HG02981 (cell line): ENCODE measurements at regions not wholly inside any gene's neighbourhood (a gene's known extent, or its start where the extent isn't known, plus 50 kb on each side); places are given as distances from the start of the nearest gene placed in this dataset.
"Not testable (repeated sequence)": the region's sequence is repeated elsewhere in the genome, so short reads cannot be mapped to it uniquely, and the experiment has no call there.

ENCODE experiments used
- ATAC-seq: cut with Tn5 transposase; IDR thresholded peaks from one replicate; pipeline ENCODE4 v1.9.1; 2021; ENCODE audit warnings: mild to moderate bottlenecking, moderate library complexity; ENCODE audit not compliant: unreplicated experiment

GRCh38 chr7:79664884-79665676 is 211.6 kb upstream of the MAGI2 start:
- ATAC-seq, result no peak

GRCh38 chr7:79658304-79658703 is 204.8 kb upstream of the MAGI2 start:
- ATAC-seq, result no peak

GRCh38 chr7:79653136-79653631 is 199.7 kb upstream of the MAGI2 start:
- ATAC-seq, result no peak

GRCh38 chr7:79652619-79653018 is 199.2 kb upstream of the MAGI2 start:
- ATAC-seq, result no peak

GRCh38 chr7:79647711-79648110 is 194.2 kb upstream of the MAGI2 start:
- no peak for ATAC-seq

- ATAC-seq, result no peak
Observed at GRCh38 chr7:79646278-79646677, 192.8 kb upstream of the MAGI2 start.

- ATAC-seq, result no peak
Observed at GRCh38 chr7:79636849-79637248, 183.4 kb upstream of the MAGI2 start.

- ATAC-seq, result not testable (repeated sequence)
Observed at GRCh38 chr7:79625921-79626320, 172.5 kb upstream of the MAGI2 start.

- no peak for ATAC-seq
Observed at GRCh38 chr7:79624336-79624735, 170.9 kb upstream of the MAGI2 start.

GRCh38 chr7:79622781-79623180 is 169.3 kb upstream of the MAGI2 start:
- ATAC-seq, result no peak

- no peak for ATAC-seq
Observed at GRCh38 chr7:79620291-79620690, 166.8 kb upstream of the MAGI2 start.

GRCh38 chr7:79619216-79619615 is 165.7 kb upstream of the MAGI2 start:
- ATAC-seq, result no peak

GRCh38 chr7:79615871-79616640 is 162.6 kb upstream of the MAGI2 start:
- ATAC-seq, result no peak

- ATAC-seq, result no peak
Observed at GRCh38 chr7:79615466-79615865, 162.0 kb upstream of the MAGI2 start.

GRCh38 chr7:79612903-79613302 is 159.4 kb upstream of the MAGI2 start:
- ATAC-seq, result no peak

- ATAC-seq, result no peak
Observed at GRCh38 chr7:79612022-79612421, 158.6 kb upstream of the MAGI2 start.

GRCh38 chr7:79610748-79611304 is 157.4 kb upstream of the MAGI2 start:
- ATAC-seq, result no peak

- ATAC-seq, result no peak
Observed at GRCh38 chr7:79610313-79610712, 156.8 kb upstream of the MAGI2 start.

- ATAC-seq, result no peak
Observed at GRCh38 chr7:79608005-79608404, 154.5 kb upstream of the MAGI2 start.

- ATAC-seq, result no peak
Observed at GRCh38 chr7:79604841-79605240, 151.4 kb upstream of the MAGI2 start.

- no peak for ATAC-seq
Observed at GRCh38 chr7:79598351-79598750, 144.9 kb upstream of the MAGI2 start.

GRCh38 chr7:79594671-79595070 is 141.2 kb upstream of the MAGI2 start:
- ATAC-seq, result not testable (repeated sequence)
